Neural cell (in vitro differentiated cells): ENCODE measurements at regions not wholly inside any gene's neighbourhood (a gene's known extent, or its start where the extent isn't known, plus 50 kb on each side); places are given as distances from the start of the nearest gene placed in this dataset.

Experiments
- EZH2 ChIP-seq: fragments of 200-600, 300-800 bp; shearing (Covaris generic), sonication (generic); IDR thresholded peaks from 2 replicates; pipeline ENCODE4 v1.6.1; 2014; ENCODE audit warnings: antibody characterized with exemption, low read length, borderline replicate concordance, mild to moderate bottlenecking; ENCODE audit not compliant: insufficient read depth, poor library complexity, severe bottlenecking
- RAD21 ChIP-seq: fragments of 450-650 bp; conservative IDR thresholded peaks from 2 replicates; pipeline ENCODE4 v1.6.1; 2014; ENCODE audit warnings: antibody characterized with exemption, mild to moderate bottlenecking, moderate library complexity
- TF ChIP-seq, protein P1 (sequence below): fragments of 450-650 bp; IDR thresholded peaks from 2 replicates; pipeline ENCODE4 v1.5.1; 2014; ENCODE audit warnings: antibody characterized with exemption, mild to moderate bottlenecking, moderate library complexity; ENCODE audit not compliant: poor library complexity, severe bottlenecking
- TF ChIP-seq, protein P2 (sequence below): IDR thresholded peaks from 2 replicates; pipeline ENCODE4 v1.6.1; 2012; ENCODE audit warnings: borderline replicate concordance

DNA sequence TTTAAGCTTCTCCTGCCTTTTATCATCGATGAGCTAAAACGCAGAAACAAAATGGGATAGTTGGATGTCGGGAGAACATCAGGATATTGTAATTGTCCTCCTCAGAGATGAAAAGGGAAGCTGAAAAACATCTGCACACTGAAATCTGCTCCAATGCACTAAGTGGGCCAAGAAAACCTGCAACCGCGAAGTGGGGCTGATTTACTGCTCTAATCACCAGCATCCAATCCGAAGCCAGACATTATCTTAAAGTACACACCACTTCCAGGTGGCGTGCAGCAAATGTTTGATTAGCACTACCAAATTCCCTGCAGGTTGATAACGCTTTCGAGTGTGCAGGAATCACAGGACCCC, 230.3 kb upstream of the SLC14A2 start:
- TF ChIP-seq, protein P1, sequence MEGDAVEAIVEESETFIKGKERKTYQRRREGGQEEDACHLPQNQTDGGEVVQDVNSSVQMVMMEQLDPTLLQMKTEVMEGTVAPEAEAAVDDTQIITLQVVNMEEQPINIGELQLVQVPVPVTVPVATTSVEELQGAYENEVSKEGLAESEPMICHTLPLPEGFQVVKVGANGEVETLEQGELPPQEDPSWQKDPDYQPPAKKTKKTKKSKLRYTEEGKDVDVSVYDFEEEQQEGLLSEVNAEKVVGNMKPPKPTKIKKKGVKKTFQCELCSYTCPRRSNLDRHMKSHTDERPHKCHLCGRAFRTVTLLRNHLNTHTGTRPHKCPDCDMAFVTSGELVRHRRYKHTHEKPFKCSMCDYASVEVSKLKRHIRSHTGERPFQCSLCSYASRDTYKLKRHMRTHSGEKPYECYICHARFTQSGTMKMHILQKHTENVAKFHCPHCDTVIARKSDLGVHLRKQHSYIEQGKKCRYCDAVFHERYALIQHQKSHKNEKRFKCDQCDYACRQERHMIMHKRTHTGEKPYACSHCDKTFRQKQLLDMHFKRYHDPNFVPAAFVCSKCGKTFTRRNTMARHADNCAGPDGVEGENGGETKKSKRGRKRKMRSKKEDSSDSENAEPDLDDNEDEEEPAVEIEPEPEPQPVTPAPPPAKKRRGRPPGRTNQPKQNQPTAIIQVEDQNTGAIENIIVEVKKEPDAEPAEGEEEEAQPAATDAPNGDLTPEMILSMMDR: no peak
- no peak for TF ChIP-seq RAD21
- TF ChIP-seq, protein P2, sequence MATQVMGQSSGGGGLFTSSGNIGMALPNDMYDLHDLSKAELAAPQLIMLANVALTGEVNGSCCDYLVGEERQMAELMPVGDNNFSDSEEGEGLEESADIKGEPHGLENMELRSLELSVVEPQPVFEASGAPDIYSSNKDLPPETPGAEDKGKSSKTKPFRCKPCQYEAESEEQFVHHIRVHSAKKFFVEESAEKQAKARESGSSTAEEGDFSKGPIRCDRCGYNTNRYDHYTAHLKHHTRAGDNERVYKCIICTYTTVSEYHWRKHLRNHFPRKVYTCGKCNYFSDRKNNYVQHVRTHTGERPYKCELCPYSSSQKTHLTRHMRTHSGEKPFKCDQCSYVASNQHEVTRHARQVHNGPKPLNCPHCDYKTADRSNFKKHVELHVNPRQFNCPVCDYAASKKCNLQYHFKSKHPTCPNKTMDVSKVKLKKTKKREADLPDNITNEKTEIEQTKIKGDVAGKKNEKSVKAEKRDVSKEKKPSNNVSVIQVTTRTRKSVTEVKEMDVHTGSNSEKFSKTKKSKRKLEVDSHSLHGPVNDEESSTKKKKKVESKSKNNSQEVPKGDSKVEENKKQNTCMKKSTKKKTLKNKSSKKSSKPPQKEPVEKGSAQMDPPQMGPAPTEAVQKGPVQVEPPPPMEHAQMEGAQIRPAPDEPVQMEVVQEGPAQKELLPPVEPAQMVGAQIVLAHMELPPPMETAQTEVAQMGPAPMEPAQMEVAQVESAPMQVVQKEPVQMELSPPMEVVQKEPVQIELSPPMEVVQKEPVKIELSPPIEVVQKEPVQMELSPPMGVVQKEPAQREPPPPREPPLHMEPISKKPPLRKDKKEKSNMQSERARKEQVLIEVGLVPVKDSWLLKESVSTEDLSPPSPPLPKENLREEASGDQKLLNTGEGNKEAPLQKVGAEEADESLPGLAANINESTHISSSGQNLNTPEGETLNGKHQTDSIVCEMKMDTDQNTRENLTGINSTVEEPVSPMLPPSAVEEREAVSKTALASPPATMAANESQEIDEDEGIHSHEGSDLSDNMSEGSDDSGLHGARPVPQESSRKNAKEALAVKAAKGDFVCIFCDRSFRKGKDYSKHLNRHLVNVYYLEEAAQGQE: no peak
- no peak for TF ChIP-seq EZH2
